Hypothalamus (tissue), 51 donors: ENCODE measurements at regions not wholly inside any gene's neighbourhood (a gene's known extent, or its start where the extent isn't known, plus 50 kb on each side); places are given as distances from the start of the nearest gene placed in this dataset.
"Not testable (repeated sequence)": the region's sequence is repeated elsewhere in the genome, so short reads cannot be mapped to it uniquely, and the experiment has no call there.

Experiments
- DNase-seq, 51 donors: peaks; one replicate each; lab custom pipeline; 2025; lab: John Stamatoyannopoulos, UW

DNA sequence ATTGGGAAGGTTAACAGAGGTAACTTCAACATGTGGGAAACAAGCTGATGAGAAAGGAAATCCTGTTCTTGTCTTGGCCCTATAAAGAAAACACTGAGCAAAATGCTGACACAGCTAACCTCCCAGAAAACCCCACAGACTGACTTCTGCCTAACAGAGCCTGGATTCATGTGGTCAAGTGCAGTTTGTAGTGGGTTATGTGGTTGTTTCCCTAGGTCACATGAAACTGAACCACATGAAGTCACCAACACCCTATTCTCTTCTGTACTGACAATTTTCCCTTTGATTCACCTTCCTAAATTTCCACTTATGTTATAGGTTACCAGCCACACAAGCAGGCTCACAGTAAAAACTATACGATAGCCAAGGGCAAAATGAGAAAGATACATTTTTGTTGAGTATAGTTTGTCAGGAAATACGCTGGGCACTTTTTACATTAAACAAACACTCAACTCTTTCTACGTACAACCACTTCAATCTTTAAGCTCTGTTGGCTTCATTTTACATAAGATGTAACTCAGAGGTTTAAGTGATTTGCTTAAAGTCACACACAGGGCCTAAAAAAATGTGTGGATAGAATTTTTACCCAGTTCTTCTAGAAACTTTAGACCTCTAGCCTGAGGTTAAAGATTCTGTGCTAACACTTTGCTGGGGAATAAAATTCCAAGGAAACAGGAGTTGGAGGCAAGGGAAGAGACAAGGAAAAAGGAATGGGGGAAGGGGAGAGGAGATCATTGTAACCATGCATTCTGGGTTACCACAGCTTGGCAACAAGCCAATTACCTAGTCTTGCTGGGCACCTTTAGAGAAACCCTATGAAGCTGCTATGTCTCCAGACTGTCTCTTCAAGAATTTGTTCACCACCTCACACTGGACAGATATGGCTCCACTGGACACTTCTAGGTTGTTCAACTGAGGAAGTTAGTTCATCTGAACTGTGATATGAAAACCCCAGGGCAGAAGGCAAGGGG lies 601.6 kb upstream of the USP24 start:
- peak in 2 of 51 donors; percentile 1 to 2 for DNase-seq

DNA sequence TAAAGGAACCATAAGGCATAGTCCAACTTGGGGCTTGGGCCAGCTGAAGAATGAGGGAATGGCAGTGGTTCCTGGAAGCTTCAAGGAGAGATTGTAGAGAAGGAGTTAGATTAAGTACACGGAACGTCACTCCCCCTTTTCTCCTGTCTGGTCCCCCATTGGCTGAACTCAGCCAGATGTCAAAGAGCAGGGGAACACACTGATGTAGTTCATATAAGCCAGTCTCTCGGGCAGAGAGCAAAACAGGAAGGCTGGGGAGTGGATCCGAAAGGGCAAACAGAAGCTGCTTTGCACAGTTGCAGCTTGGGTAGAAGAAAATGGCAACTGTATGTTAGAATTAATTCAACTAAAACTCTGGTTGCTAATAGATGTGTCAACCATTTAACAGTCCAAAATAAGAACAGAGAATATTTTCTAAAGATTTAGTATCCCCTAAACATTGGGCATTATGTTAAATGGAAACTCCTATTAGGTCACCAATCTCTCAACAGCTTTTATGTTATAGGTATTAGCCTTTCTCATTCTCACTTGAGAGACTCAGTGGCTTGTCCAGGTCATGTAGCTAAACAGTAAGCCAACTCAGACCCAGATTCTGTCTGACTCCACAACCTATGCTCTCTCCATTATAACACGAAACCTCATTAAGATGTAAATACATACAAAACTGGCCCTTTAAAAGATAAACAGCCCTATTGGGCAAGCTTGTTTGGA lies 600.7 kb upstream of the USP24 start:
- no peak for DNase-seq

DNA sequence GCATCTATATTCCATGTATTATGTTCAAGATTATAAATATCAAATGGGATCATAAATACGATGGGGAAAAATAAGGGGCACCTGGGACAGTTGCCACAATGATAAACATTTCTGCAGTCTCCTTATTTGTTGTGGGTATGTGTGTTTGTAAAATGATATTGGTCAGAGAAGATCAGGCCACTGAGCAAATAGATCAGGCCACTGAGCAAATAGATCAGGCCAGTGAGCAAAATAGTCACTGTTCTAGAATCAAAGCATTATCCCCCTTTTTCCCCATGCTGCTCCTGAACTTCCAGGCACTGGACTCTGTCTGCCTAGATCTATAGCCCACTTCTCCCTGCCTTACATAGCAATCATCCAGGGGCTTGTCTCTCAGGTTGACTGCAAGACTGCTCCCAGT lies 599.8 kb upstream of the USP24 start:
- DNase-seq = no peak

DNA sequence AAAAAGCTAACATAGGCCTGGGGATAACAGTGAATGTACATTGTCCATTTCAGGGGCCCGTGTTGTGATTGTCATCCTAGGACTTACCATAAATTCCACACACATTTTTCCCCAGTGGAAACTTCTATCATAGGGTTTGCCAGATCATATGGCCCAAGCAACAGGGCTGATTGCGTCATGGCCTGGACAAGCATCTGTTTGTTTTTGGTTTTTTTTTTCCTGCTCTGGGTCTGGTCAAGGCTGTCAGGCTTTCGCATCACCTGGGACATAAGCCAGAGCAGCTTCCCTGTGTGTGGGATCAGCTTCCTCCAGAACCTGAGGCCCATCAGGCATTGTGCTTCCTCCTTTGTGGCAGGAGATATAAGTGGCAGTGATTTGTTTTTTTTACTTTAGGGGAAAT lies 598.5 kb upstream of the USP24 start:
- DNase-seq = no peak

DNA sequence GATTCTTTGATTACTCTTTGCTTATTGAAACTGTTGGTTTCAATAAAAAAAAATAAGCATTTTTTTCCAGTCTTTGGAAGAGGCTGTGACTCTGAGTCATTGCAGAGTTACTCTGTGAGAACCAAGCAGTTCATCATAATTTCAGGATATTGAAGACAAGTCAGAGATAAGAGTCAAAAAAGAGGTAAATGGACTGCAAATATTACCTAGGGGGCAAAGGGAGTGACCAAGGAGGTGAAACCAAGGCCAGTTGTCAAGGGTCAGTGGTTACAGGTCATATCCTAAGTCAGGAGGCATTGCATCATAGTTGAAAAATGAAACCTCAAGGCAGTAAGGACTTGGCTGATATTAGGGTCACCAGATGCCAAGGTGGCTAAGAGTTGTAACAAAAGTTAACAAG lies 597.1 kb upstream of the USP24 start:
- DNase-seq = no peak

DNA sequence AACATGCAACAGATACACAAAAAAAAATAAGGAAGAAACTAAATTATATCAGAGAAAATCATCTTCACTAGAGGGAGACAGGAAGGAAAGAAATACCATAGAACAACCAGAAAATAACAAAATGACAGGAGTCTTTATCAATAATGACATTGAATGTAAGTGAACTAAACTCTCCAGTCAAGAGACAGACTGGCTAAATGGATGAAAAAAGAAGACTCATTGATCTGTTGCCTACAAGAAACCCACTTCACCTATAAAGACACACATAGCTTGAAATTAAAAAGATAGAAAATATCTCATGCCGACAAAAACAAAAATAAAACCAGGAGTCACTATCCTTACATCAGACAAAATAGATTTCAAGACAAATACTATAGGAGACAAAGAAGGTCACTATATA lies 593.1 kb upstream of the USP24 start:
- no peak for DNase-seq

DNA sequence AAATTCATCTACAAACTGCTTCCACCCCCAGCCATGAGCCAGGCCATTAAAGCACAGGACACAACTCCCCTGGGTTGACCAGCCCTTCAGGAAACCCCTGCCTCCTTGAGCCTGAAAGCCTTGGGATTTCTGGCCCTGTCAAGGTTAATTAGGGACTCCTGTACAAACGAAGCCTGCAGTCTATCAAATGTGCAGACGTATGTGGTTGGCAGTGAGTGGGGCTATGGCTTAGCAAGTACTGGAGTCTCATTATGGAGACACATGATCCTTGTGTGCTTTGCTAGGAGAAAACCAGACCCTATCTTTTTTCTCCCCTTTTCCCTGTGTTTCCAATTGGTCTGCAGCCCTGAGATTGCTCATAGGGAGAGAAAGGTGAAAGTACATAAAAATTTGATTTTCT lies 588.3 kb upstream of the USP24 start:
- DNase-seq = no peak

DNA sequence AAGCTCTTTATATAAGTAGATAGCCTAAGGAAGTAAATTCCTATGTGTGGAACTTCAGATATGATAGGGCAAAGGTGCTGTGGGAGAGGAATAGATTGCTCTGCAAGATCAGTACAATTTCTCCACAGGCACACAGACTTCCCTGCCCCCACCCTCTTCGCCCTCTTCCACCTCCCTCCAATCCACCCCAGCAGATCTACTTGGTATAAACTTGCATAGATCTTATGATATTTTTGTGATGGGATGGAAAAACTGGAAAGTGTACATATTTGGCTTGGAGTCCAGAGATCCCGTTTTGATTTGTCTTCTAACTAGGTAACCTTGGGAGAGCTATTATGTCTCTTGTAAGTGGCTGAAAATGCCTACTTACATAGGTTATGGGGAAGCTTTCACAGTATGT lies 586.3 kb upstream of the USP24 start:
- no peak for DNase-seq

DNA sequence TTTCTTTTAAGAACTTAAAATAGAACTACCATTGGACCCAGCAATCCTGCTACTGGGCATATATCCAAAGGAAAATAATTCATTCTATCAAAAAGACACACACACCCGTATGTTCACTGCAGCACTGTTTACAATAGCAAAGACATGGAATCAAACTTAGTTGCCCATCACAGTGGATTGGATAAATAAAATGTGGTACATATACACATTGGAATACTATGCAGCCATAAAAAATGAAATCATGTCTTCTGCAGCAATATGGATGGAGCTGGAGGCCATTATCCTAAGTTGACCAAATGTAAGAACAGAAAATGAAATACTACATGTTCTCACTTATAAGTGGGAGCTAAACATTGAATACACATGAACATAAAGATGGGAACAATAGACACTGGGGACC lies 585.3 kb upstream of the USP24 start:
- DNase-seq = no peak

DNA sequence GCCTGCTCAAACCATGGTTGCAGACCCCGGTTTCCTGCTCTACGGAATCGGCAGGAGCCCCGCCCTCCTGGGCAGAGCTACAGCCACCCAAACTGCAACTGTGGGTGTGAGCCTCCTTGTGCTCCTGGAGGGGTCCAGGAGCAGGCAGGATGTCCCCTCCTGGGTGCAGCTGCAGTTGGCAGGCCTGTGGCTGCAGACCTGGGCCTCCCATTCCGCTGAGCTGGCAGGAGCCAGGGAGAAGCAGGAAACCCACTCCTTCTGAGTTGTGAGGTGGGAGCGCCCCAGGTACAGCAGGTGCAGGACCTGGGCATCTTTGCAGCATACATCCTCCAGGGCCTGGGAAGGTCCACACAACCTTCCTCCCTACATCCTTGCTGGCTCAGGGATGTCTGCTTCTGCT lies 578.7 kb upstream of the USP24 start:
- no peak for DNase-seq

DNA sequence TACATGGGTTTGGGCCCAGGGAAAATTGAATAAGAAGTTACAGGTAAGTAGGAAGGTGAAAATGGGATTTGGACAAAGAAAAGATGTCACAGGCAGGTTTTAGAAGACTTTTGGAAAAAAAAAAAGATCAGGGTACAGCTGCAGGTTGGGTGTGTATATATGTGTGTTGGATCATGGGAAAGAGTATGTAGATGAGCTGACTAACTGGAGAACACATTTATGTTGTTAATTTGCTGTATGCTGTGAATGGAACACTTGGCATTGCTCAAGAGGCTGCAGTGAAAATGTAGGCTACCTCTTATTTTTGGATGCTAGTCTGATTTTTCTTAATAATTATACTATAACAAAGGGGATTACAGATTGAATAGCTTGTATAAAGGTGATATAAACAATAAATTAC lies 577.7 kb upstream of the USP24 start:
- DNase-seq = no peak

DNA sequence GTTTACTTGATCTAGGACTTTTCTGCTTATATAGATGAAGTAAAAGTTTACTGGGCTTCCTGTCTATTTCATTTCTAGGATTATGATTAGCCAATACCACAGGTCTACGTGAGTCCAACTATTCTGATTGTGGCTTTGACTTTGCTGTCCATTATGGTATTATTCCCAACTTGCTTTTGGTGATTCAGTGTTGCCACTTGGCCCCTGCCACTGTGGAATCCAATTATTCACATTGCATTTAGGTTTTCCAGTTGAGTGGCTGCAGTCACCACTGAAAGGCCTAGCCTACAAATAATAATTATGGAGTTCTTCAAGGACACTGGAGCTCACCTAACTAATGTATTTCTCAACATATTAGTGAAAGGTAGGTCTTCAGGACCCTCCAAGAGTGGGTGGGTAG lies 574.3 kb upstream of the USP24 start:
- DNase-seq = no peak

DNA sequence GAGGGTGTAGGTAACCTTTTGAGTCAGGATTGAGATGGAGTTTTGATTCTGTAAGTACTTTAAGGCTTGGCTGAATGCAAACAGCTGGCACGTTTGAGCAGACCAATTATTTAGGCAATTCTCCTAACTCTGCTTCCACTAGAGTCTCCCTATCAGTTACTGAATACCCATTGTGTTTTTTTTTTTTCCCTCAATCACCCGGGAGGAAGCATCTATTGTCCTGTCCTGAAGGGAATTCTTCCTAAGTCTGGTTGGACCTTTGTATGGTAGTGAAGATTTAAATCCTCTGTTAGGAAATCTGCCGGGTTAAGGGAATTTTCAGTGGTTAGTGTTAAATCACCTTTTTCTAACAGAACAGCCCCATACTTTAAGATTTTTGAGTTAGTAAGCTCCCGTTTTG lies 571.2 kb upstream of the USP24 start:
- no peak for DNase-seq

DNA sequence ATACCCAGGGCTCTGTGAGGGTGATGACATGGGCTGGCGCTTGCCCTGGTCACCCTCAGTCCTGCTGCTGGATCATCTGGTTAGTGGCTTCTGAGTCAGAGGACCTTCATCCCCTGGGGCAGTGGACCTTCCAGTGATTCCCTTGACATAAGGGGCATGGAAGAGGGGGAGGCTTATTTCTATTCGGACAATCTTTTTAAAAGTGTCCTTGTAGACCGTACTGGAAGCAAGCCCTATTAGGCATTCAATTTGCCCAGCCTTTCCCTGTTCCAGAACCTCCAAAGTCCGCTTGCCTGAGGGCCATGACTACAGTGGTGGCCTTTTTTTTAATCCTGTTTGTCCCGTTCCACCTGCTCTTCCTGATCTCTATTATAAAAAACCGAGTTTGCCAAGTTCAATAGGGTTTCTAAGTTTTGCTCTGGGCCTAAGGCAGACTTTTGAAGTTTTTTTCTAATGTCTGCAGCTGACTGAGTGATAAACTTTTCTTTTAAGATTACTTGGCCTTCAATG lies 569.8 kb upstream of the USP24 start:
- not testable (repeated sequence) for DNase-seq

DNA sequence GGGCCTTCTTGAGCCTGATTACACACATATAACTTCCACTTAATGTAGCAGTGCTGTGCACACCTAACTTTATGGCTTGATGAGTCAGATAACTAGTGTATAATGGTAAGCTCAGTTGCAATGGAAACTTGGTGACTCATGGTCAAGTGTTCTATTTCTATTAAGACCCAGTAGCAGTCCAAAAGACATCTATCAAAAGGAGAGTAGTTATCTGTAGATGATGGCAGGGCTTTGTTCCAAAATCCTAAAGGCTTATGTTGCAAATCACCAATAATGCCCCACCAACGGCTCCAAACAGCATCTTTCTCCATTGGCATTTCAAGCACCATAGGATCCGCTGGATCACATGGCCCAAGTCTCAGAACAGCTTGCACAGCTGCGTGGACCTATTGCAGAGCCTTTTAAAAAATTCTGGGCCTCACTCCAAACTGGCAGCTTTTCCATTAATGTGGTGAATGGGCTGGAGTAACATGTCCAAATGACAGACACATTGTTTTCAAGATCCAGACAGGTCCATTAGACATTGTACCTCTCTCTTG lies 566.8 kb upstream of the USP24 start:
- peak in 4 of 51 donors; percentile 0 to 12 (median 3) for DNase-seq

DNA sequence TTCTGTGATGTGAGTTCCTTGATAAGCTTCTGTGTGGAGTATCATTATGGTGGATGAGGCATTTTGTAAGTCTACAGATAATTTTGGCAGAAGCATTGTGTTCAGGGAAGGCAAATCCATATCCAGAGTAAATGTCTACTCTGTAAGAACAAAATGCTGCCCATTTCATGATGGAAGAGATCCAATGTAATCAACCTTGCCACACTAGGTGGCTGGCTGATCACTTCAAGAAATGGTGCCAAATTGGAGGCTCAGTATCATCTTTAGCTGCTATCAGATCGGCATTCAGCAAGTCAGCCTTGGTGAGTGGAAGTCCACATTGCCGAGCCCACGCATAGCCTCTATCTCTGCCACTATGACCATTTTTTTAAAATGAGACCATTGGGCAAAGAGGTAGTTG lies 565.8 kb upstream of the USP24 start:
- no peak for DNase-seq

DNA sequence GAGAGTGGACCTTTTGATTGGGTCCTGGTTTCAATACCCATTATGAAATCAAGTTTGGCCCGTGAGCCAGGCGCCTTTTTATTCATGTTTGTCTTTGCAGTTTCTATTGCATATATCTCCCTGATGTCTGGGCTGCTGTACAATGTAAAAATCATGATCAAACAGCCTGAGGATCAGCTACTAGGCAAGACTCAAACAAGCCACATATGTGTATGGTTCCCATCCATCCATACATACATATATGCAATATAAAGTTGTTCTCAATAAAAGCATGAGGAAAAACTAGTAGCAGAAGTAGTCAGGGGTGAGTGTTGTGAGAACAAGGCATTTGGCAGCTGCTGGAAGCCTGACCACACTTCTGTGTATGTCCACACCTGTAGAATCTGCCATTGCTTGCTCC lies 562.4 kb upstream of the USP24 start:
- no peak for DNase-seq

DNA sequence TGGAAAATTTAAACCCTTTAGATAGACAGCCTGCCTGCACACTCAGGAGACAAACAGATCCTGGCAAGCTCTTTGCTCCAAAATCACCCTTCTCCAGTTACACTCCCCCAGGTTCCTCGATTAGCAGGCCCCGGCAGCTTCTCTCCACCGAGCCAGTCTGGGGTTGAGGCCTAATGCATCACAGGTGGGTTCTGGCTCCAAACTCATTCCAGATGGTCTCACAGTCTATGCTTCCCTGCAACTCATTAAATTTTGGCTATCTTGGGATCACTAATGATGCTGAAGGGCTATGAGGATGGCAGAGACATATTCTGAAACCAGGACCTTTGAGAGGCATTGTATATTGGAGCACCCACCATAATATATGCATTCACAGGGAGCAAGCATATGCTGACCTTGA lies 559.8 kb upstream of the USP24 start:
- no peak for DNase-seq

DNA sequence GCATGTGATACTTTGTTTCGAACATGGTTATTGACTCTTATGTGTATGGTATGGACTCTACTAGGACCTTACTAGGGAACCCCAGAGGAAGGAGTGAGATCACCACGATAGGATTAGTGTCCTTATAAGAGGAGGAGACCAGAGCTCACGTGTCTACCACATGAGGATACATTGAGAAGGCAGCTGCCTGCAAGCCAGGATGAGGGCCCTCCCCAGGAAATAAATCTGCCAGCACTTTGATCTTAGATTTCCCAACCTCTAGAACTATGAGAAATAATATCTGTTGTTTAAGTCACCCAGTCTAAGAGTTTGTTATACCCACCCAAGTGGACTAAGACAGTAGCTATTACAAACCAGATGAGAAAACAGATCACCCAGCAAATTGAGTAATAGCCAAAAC lies 559.3 kb upstream of the USP24 start:
- DNase-seq = no peak

DNA sequence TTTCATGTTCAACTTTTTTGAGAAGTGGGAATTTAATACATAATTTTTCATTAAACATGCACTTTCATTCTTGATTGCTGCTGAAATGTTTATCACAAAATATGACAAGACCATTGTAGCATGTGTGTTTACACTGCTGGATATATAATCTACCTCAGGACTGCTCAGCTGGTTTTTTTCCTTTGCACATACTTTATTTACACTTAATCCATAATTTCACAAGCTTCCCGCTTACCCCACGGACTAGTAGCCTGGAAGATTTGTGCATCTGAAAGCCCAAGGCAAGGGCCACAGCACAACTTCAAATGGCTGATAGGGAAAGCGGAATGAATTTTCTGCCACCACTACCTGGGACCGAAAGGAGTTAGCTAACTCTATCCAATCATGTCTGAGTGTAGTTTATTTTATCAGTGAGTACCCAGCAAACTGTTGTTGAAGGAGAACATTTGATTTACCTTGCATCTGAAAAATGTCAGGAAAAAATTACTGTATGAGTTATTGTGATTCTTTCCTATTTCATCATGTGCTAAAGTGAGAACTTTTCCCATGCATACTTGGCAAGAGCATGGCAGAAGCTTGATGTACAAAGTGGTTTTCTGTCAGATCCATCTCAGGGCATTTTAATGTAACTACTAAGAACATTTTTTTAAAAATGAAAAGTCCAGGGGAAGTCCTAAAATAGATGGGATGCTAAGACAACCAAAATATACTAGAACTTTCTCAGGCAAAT lies 558.2 kb upstream of the USP24 start:
- DNase-seq = no peak
